ENCODE measurements at regions not wholly inside any gene's neighbourhood (a gene's known extent, or its start where the extent isn't known, plus 50 kb on each side); places are given as distances from the start of the nearest gene placed in this dataset.

DNA sequence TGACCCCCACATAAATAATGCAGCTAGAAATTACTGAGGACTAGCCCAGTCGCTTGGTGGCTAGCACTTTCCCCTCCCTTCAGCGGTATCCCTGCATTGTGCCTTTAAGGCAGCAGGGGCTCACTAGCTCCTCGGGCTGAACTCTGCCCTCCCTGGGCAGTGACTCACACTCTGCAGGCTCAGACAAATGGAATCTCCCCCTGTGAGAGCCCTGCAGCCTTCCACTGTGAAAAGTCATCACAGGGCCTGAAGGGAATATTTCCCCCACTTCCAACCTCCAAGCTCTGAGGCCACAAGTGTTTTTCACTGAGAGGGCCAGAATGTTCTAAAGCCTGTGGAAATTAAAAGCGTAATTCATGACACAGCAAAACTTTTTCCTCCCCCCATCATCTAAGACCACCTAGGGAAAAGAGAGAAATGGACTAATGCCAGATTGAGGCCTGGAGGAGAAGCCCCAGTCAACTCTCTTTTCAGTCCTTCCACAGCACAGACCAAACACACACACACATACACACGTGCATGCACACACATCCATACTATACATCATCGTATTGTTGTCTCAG, 93.6 kb upstream of the COL1A2 start:
- WGBS (ENCODE audit: low lambda C conversion rate, missing lambda C conversion rate), result 16% methylated on average over 6 of the region's 6 CpGs

DNA sequence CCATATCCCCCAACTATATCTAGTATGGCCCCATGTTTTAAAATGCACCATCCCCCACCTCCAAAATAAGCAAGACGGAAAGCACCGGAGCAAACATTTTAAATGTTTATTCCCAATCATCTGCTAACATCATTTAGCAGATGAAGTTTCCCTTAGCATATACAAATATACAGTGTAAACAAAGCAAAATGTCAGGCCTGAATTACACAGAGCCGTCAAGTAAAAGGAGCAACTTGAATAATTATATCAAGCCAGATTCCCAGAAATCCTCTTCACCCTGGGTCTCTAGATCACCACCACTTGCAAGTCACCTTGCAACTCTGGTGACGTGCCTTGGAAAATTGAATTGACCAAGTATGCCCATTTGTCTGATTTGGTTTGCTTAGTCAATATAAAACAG, 91.6 kb upstream of the COL1A2 start:
- no peaks in the 10 kb centered on the region for H3K27me3 ChIP-seq
- peak overlapping the region; percentile 57 for H3K4me2 ChIP-seq
- H3K4me1 ChIP-seq (ENCODE audit: insufficient read depth), result peaks cover 35% of the 10 kb centered on the region
- DNase-seq (ENCODE audit: low spot score), result no peak
- peak overlapping the region; percentile 97 for H3K27ac ChIP-seq
- no peak overlapping the region for H3K4me3 ChIP-seq
- H2AFZ ChIP-seq, result no peak overlapping the region
- TF ChIP-seq, protein P1, sequence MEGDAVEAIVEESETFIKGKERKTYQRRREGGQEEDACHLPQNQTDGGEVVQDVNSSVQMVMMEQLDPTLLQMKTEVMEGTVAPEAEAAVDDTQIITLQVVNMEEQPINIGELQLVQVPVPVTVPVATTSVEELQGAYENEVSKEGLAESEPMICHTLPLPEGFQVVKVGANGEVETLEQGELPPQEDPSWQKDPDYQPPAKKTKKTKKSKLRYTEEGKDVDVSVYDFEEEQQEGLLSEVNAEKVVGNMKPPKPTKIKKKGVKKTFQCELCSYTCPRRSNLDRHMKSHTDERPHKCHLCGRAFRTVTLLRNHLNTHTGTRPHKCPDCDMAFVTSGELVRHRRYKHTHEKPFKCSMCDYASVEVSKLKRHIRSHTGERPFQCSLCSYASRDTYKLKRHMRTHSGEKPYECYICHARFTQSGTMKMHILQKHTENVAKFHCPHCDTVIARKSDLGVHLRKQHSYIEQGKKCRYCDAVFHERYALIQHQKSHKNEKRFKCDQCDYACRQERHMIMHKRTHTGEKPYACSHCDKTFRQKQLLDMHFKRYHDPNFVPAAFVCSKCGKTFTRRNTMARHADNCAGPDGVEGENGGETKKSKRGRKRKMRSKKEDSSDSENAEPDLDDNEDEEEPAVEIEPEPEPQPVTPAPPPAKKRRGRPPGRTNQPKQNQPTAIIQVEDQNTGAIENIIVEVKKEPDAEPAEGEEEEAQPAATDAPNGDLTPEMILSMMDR (IDR thresholded peaks at IDR 0.05; ENCODE audit: poor library complexity), result no peak
- TF ChIP-seq EZH2 (IDR thresholded peaks at IDR 0.05; ENCODE audit: borderline replicate concordance) (no peak), EZH2phosphoT487 (IDR thresholded peaks at IDR 0.05; ENCODE audit: low read depth, severe bottlenecking, unreplicated experiment) (no peak)
- H4K20me1 ChIP-seq (ENCODE audit: insufficient read depth, poor library complexity, severe bottlenecking), result no peaks in the 10 kb centered on the region
- H3K9me2 ChIP-seq (replicated peaks; ENCODE audit: insufficient read depth), result no peaks in the 10 kb centered on the region
- no peaks in the 10 kb centered on the region for H3K79me2 ChIP-seq
- no peaks in the 10 kb centered on the region for H3K9me3 ChIP-seq (ENCODE audit: low read depth)
- no peaks in the 10 kb centered on the region for H3K36me3 ChIP-seq (replicated peaks; ENCODE audit: insufficient read depth, low read depth)
- 56% methylated on average over 4 of the region's 4 CpGs for WGBS (ENCODE audit: low lambda C conversion rate, missing lambda C conversion rate)

More for the DNA sequence above, 93.6 kb upstream of the COL1A2 start:
- Histone ChIP-seq H4K20me1 (ENCODE audit: insufficient read depth, poor library complexity, severe bottlenecking) (no peaks in the 10 kb centered on the region), H3K27ac (peak overlapping the region; percentile 97), H3K4me1 (ENCODE audit: insufficient read depth) (peaks cover 50% of the 10 kb centered on the region), H2AFZ (no peak overlapping the region), H3K4me2 (peak overlapping the region; percentile 59), H3K9me2 (replicated peaks; ENCODE audit: insufficient read depth) (no peaks in the 10 kb centered on the region), H3K9me3 (ENCODE audit: low read depth) (no peaks in the 10 kb centered on the region), H3K79me2 (no peaks in the 10 kb centered on the region), H3K27me3 (no peaks in the 10 kb centered on the region), H3K4me3 (no peak overlapping the region), H3K36me3 (replicated peaks; ENCODE audit: insufficient read depth, low read depth) (no peaks in the 10 kb centered on the region)
- DNase-seq (ENCODE audit: low spot score), result peak; percentile 91
- TF ChIP-seq EZH2 (IDR thresholded peaks at IDR 0.05; ENCODE audit: borderline replicate concordance) (no peak), EZH2phosphoT487 (IDR thresholded peaks at IDR 0.05; ENCODE audit: low read depth, severe bottlenecking, unreplicated experiment) (no peak)
- TF ChIP-seq, protein P1 (IDR thresholded peaks at IDR 0.05; ENCODE audit: poor library complexity), result no peak

DNA sequence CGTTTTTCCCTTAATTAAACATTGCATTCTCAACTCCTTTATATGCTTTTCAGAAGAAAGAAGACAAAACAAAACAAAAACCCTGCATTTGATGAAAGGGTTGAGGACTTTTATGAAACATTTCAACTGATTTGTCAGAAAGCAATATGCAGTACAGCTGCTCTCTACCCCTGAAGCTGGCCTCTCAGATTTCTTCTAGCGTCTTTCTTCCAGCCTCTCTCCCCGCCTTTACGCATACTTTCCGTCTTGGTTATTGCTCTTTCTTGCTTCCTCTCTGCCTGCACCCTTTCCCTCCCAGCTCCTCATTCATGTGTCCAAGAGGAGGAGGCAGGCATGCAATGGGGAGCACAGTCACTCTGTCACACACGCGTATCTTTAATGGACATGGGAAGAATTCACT, 91.0 kb upstream of the COL1A2 start:
- Histone ChIP-seq H3K4me3 (no peak overlapping the region), H3K9me2 (replicated peaks; ENCODE audit: insufficient read depth) (no peaks in the 10 kb centered on the region), H3K9me3 (ENCODE audit: low read depth) (no peaks in the 10 kb centered on the region), H3K27ac (peak overlapping the region; percentile 97), H3K79me2 (no peaks in the 10 kb centered on the region), H4K20me1 (ENCODE audit: insufficient read depth, poor library complexity, severe bottlenecking) (no peaks in the 10 kb centered on the region), H3K4me2 (peak overlapping the region; percentile 57), H3K36me3 (replicated peaks; ENCODE audit: insufficient read depth, low read depth) (no peaks in the 10 kb centered on the region), H3K27me3 (no peaks in the 10 kb centered on the region), H3K4me1 (ENCODE audit: insufficient read depth) (peaks cover 34% of the 10 kb centered on the region), H2AFZ (no peak overlapping the region)
- peak; percentile 79 for DNase-seq (ENCODE audit: low spot score)
- WGBS (ENCODE audit: low lambda C conversion rate, missing lambda C conversion rate), result 16% methylated on average over 7 of the region's 7 CpGs
- TF ChIP-seq EZH2 (IDR thresholded peaks at IDR 0.05; ENCODE audit: borderline replicate concordance), result no peak
- TF ChIP-seq EZH2phosphoT487 (IDR thresholded peaks at IDR 0.05; ENCODE audit: low read depth, severe bottlenecking, unreplicated experiment), result no peak
- TF ChIP-seq, protein P1 (IDR thresholded peaks at IDR 0.05; ENCODE audit: poor library complexity), result no peak

Measured in hepatocyte (in vitro differentiated cells).